HL-60/S4 treated with phorbol 12-myristate 13-acetate at 8.2 ng/mL for 4 days and 3 days (cell line): ENCODE measurements at regions not wholly inside any gene's neighbourhood (a gene's known extent, or its start where the extent isn't known, plus 50 kb on each side); places are given as distances from the start of the nearest gene placed in this dataset.

Source experiments
- in situ Hi-C: fragments of 300-500 bp; cut with MboI; formaldehyde crosslinking; loops from 2 replicates; pipeline ENCODE4 v1.15.0; 2022; ENCODE audit warnings: low sequenced_read_pairs

DNA sequence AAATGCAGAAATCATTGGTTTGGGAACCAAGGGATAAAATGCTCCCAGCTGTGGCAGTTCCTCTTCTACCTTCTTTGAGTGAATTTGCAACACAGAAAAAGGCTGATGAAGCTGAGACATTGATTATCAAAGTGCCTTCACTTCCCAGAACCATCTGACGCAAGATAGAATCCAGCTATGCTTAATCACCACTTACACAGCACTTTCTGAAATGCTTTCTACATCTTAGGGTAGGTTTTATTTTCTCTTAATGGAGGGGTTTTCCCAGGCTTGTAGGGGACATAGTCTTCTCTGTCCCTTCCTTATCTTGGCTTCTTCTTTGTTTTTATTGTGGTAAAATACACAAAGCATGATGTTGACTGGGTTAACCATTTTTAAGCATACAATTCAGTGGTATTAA lies 332.6 kb upstream of the ZNF32 start:
- in situ Hi-C loops = no loop called here

DNA sequence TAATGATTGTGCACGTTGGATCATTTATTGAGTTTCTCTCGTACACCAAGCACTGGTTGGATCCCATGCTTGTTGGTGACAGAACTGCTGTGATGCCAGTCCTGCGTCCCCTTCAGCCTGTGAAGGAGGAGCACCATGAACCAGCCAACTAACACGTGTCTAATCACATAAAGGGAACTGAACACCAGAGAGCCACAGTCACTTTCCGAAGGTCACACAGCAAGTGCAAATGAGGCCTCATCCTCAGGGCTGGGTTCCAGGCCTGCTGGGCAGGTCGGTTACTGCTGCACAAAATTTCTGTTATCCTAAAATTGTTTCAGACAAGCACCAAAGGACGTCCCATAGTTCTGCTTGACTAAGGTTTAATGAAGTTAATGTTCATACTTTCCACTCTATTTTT lies 332.0 kb upstream of the ZNF32 start:
- in situ Hi-C loops = no loop called here

- in situ Hi-C loops = no loop called here
Measured at GRCh38 chr10:43980313-43980712, 331.6 kb upstream of the ZNF32 start.

- in situ Hi-C loops = no loop called here
Measured at GRCh38 chr10:43979551-43979950, 330.9 kb upstream of the ZNF32 start.

DNA sequence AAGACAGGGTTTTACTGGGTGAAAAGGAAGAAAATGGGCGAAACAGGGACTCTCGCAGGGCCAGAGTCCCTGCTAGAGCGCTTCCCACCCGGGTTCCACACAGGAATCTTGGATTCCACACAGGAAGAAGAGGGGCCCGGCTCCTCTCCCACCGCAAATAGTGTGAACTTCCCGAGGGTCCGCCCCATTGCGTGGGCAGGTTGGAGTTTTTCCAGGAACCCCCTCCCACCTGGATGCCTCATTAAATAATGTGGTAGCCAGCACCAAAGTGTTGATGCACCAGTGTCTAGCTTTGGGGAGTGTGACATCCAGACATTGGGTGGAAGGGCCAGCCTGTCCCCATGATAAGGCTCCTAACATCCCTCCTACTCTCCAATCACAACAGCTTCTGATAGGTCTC lies 330.3 kb upstream of the ZNF32 start:
- in situ Hi-C loops = no loop called here

GRCh38 chr10:43978091-43978490 lies 329.4 kb upstream of the ZNF32 start:
- in situ Hi-C loops = no loop called here

DNA sequence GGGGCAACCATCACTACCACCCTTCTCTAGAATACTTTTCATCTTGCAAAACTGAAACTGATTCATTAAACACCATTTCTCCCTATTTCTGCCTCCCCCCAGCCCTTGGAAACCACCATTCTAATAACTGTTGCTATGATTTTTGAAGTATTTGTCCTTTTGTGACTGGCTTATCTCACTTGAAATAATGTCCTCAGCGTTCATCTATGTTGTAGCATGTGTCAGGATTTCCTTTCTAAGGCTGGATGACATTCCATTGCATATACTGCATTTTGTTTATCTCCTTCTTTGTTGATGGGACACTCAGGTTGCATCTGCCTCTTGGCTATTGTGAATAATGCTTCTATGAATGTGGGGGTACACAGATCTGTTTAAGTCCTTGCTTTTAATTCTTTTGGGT lies 327.6 kb upstream of the ZNF32 start:
- in situ Hi-C loops = no loop called here

GRCh38 chr10:43973801-43974200 lies 325.1 kb upstream of the ZNF32 start:
- in situ Hi-C loops = no loop called here

DNA sequence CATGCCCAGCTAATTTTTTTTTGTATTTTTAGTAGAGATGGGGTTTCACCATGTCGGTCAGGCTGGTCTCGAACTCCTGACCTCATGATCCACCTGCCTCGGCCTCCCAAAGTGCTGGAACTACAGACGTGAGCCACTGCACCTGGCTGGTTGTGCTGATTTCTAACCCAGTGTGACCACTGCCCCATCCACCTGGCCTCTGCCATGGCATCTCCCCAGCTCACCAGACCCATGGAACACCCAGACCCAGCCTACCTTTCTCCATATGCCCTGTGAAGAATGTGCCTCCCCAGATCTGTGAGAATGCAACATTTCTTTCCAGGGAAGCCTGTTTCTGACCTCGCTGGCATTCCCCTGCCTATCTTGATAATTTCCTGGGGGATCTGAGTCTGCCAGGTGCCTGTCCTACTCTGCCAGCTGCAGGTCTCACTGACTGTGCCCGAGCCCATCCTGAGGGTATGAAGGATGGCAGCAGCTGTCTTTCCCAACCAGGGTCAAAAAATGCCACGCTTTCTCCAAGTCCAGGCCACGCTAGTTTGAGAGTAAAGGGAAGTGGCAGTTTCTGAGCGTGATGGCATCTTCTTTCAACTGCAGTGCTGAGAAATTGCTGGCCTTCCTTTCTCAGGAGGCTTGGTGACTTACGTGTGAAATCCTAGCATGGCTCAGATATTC lies 324.4 kb upstream of the ZNF32 start:
- in situ Hi-C loops = no loop called here

DNA sequence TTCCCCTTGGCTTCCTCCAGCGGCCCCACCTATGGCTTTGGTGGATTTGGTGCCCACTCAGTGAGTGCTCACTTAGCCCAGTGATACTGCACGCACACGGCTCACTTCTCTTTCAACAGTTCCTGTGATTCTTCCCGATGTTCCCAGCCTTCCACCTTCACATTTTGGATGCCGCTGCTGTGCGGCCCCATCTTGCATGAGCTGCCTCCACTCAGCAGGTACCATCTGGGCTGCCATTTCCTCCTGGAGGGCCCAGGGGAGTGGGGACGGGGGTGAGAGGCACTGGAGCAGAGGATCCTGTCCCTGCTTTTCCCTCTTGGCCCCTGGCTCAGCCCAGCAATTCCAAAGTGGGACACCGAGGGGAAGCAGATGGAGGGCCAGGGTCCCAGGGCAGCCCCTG lies 323.3 kb upstream of the ZNF32 start:
- in situ Hi-C loops = no loop called here

DNA sequence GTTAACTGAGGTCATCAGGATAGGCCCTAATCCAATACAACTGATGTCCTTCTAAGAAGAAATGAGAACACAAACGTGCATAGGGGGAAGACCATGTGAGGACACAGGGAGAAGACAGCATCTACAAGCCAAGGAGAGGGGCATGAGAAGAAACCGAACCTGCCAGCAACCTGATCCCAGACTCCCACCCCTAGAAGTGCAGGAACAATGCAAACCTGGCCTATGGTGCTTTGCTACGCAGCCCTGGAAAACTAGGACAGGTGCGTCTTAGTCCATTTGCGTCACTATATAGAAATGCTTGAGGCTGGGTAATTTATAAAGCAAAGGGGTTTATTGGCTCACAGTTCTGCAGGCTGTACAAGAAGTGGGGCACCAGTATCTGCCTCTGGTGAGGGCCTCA lies 322.6 kb upstream of the ZNF32 start:
- in situ Hi-C loops = no loop called here

- in situ Hi-C loops = no loop called here
Measured at GRCh38 chr10:43970717-43971116, 322.0 kb upstream of the ZNF32 start.

DNA sequence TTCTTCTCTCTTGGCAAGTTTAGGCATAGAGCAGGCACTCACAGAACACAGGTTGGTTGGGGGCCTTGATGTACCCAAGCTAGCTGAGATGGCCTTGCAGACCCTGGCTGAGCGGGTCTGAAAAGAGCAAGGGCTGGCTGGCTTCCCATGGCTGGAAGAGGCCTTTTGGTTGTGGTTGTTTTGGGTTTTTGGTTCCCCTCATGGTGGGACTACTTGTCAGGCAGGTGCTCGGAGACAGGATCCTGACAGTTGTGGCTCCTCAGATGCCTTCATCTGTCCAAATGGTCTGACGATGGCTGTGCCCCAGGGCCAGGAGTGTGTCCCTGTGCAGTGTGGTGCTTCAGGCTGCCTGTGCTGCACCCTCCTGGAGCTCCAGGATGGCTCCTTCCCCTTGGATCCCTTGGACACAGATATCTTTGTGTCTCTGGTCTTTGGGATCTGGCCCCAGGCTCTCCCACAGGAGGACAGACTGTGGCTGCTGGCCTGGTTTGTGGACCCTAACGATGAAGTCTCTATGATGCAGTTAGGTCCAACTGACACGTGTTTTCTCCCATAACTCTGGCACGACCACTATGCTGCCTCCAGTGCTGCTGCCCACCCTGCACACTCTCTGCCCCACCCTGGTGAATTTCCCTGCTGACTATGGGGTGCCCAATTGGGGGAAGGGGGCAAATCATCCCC lies 321.5 kb upstream of the ZNF32 start:
- in situ Hi-C loops = no loop called here

DNA sequence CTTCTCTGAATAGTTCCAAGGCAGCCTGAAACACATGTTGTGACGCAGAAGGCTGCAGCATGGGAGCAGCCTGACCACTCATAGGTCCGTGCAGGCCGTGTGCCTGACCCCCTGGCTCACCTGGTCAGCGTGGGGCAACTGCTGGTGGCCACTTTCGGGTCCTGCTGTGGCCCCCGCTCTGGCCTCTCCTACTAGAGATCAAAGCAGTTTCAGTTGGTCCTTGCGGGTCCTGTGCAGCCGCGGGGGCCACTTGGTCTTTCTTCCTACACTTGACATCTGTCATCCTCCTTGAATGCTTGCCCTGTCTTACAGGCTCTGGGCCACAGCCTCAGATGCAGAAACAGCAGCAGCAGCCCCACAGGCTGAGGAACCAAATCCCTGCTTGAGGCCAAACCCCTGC lies 320.8 kb upstream of the ZNF32 start:
- in situ Hi-C loops = no loop called here

- in situ Hi-C loops = no loop called here
Measured at GRCh38 chr10:43968961-43969360, 320.3 kb upstream of the ZNF32 start.

GRCh38 chr10:43968076-43968475 lies 319.4 kb upstream of the ZNF32 start:
- in situ Hi-C loops = no loop called here

GRCh38 chr10:43966571-43966965 lies 317.9 kb upstream of the ZNF32 start:
- in situ Hi-C loops = no loop called here

- in situ Hi-C loops = no loop called here
Measured at GRCh38 chr10:43965918-43966570, 317.4 kb upstream of the ZNF32 start.

- in situ Hi-C loops = no loop called here
Measured at GRCh38 chr10:43965033-43965917, 316.6 kb upstream of the ZNF32 start.

DNA sequence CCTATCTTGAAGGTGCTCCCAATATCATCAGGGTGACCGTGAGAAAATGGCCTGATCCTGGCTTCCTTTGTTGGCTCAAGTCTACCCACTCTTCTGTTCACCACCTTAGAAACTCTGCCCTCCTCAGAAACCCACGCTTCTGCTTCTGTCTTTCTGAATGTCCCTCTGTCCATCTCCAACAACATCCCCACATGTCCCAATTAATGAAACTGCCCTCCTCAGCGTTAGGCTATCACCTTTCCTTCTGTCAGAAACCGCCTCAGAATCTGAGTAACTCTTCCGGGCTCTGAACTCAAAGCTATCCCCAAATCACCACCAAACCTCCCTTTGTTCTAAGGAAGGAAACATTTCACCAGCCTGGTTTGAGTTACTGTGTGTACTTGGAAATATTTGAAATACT lies 315.8 kb upstream of the ZNF32 start:
- in situ Hi-C loops = no loop called here

GRCh38 chr10:43963793-43964425 lies 315.2 kb upstream of the ZNF32 start:
- in situ Hi-C loops = no loop called here
